H1 (cell line): ENCODE measurements at regions not wholly inside any gene's neighbourhood (a gene's known extent, or its start where the extent isn't known, plus 50 kb on each side); places are given as distances from the start of the nearest gene placed in this dataset.

Source experiments
- CHD1 ChIP-seq: IDR thresholded peaks from 2 replicates; pipeline ENCODE4 v1.6.1; 2012; ENCODE audit warnings: low read depth, low read length, improper control_type of control experiment
- POU5F1 ChIP-seq: IDR thresholded peaks from 2 replicates; pipeline ENCODE4 v1.6.1; 2011; ENCODE audit warnings: low read depth, mild to moderate bottlenecking, low read length, moderate library complexity
- TF ChIP-seq, protein P1 (sequence below): IDR thresholded peaks from 2 replicates; pipeline ENCODE4 v1.6.1; 2012; ENCODE audit warnings: low read length, inconsistent platforms

DNA sequence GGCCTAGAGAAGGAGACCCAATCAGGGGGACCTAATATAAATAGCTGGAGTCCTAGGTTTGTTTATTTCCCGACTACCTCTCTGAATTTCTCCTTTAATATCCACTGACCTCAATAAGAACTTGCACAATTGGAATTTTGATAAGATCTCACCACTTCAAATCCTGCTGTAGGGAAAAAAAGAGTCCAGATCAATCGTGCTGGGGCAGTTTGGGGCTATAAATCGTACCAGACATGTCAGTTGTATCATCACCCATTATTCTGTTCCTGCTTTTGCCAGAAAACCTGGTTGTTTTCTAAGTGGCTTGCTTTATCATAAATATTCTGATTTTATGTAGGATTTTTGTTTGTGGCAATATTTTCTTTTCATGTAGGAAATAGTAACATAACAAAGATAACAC, 281.3 kb downstream of the DIPK2A start (continued):
- TF ChIP-seq, protein P1, sequence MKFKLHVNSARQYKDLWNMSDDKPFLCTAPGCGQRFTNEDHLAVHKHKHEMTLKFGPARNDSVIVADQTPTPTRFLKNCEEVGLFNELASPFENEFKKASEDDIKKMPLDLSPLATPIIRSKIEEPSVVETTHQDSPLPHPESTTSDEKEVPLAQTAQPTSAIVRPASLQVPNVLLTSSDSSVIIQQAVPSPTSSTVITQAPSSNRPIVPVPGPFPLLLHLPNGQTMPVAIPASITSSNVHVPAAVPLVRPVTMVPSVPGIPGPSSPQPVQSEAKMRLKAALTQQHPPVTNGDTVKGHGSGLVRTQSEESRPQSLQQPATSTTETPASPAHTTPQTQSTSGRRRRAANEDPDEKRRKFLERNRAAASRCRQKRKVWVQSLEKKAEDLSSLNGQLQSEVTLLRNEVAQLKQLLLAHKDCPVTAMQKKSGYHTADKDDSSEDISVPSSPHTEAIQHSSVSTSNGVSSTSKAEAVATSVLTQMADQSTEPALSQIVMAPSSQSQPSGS: no peak
- no peak for TF ChIP-seq POU5F1
- TF ChIP-seq CHD1: no peak
